HFF-Myc (cell line): ENCODE measurements at regions not wholly inside any gene's neighbourhood (a gene's known extent, or its start where the extent isn't known, plus 50 kb on each side); places are given as distances from the start of the nearest gene placed in this dataset.

Experiments used
- DNase-seq: peaks from one replicate; pipeline ENCODE4 v3.0.0-alpha.2; 2011; ENCODE audit warnings: low read depth; ENCODE audit errors: extremely low read depth
- H3K4me3 ChIP-seq: replicated peaks from 2 replicates; pipeline ENCODE4 v1.5.1; 2011; ENCODE audit warnings: low read depth, mild to moderate bottlenecking, control low read depth, low read length
- CTCF ChIP-seq: IDR thresholded peaks from 2 replicates; pipeline ENCODE4 v1.5.1; 2012; ENCODE audit warnings: mild to moderate bottlenecking, low read depth, low read length, control low read depth; ENCODE audit errors: missing control alignments

GRCh38 chr11:37946155-37946766, 1348.2 kb upstream of the RAG2 start:
- peak; percentile 7 for DNase-seq
- no peak overlapping the region for H3K4me3 ChIP-seq
- TF ChIP-seq CTCF = peak; percentile 66

- H3K4me3 ChIP-seq = no peak overlapping the region
- DNase-seq = no peak
- TF ChIP-seq CTCF = no peak
Observed at GRCh38 chr11:37942081-37942480, 1344.0 kb upstream of the RAG2 start.

- no peak for TF ChIP-seq CTCF
- DNase-seq = no peak
- no peak overlapping the region for H3K4me3 ChIP-seq
Observed at GRCh38 chr11:37929100-37929653, 1331.1 kb upstream of the RAG2 start.

DNA sequence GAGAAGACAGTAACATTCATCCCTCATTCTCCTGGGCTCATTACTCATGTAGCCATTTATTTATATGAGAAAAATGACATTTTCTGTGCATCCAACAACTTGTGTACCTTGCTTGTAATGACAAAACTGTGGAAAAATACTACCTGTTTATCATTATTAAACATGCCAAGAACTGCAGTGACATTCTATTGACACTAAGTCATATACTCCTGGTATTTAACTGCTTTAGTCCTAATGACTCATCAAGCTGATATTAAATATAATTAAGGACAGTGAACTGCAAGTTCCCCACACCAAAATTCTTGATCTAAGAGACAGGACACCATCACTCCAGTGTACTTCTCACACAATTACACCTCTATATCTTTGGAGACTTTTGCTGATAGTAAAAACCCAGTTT, 1328.7 kb upstream of the RAG2 start:
- no peak for TF ChIP-seq CTCF
- no peak overlapping the region for H3K4me3 ChIP-seq
- no peak for DNase-seq

GRCh38 chr11:37916331-37916730, 1318.3 kb upstream of the RAG2 start:
- no peak for TF ChIP-seq CTCF
- H3K4me3 ChIP-seq = no peak overlapping the region
- DNase-seq = no peak

GRCh38 chr11:37914859-37915258, 1316.8 kb upstream of the RAG2 start:
- no peak overlapping the region for H3K4me3 ChIP-seq
- TF ChIP-seq CTCF = no peak
- DNase-seq = no peak

GRCh38 chr11:37908219-37908548, 1310.1 kb upstream of the RAG2 start:
- no peak overlapping the region for H3K4me3 ChIP-seq
- no peak for TF ChIP-seq CTCF
- no peak for DNase-seq
